NCI-H2171 (cell line): ENCODE measurements at regions not wholly inside any gene's neighbourhood (a gene's known extent, or its start where the extent isn't known, plus 50 kb on each side); places are given as distances from the start of the nearest gene placed in this dataset.
"Not testable (repeated sequence)": the region's sequence is repeated elsewhere in the genome, so short reads cannot be mapped to it uniquely, and the experiment has no call there.

Experiments
- DNase-seq: peaks from one replicate; lab custom pipeline; 2025; lab: John Stamatoyannopoulos, UW

DNA sequence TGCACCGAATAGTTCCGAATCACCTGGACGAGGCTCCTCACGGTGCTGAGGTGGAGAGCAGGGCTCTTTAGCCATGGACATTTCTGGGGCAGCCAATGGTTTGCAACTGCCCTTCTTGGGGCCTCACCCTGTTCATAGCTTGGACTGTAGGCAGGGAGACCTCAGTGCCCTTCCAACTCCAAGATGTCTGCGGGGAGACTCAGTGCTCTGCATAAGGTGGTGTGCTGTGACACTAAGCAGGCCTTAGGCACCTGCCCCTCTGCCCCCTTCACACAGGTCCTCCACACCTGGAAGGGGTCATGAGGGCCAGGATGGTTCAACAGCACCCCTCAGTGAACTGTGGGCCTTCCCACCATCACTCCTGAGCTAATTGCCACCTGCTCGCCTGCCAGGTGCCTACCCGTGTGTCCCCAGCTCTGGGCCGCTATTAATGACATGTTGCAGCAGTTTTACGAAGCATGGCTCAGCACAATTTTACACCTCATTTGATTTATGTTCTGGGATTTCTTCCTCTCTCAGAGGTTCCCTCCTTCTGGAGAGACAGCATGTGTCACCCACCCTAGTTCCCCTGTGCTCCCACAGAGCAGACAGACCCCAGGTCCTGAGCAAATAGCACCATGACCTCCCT lies 101.2 kb upstream of the SMAD3 start:
- DNase-seq = no peak

GRCh38 chr15:66964791-66965190 lies 100.6 kb upstream of the SMAD3 start:
- DNase-seq = no peak

- no peak for DNase-seq
Measured at GRCh38 chr15:66965201-66965900, 100.1 kb upstream of the SMAD3 start.

- no peak for DNase-seq
Measured at GRCh38 chr15:66966256-66966655, 99.1 kb upstream of the SMAD3 start.

DNA sequence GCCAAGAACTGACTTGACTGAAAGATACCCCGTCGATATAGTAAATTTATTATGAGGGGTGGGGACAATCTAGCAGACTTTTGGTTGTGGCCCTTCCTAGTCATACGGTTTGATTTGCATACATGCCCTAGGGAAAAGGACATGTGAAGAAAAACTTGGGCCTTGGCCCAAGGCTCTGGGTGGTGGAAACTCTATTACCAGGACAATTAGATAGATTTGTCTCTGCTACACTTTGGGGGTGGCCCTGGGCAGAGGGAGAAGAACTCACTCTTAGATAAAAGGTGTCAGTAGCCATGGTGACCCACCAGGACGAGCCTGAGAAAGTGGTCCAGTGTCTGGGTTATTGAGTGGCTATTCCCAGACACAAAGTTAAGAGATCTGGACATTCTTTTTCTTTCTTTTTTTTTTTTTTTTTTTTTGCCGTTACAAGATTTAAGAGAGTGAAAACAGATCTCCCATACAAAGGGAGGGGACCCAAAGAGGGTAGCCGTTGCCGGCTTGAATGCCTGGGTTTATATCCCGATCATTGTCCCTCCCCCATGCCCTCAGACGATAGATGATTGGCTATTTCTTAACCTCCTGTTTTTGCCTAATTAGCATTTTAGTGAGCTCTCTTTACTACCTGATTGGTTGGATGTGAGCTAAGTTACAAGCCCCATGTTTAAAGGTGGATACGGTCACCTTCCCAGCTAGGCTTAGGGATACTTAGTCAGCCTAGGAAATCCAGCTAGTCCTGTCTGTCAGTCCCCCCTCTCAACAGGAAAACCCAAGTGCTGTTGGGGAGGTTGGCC lies 96.4 kb upstream of the SMAD3 start:
- DNase-seq = no peak

- DNase-seq = not testable (repeated sequence)
Measured at GRCh38 chr15:66974131-66974530, 91.3 kb upstream of the SMAD3 start.

GRCh38 chr15:66976106-66976640 lies 89.2 kb upstream of the SMAD3 start:
- DNase-seq = not testable (repeated sequence)

- DNase-seq = not testable (repeated sequence)
Measured at GRCh38 chr15:66980326-66980725, 85.1 kb upstream of the SMAD3 start.

DNA sequence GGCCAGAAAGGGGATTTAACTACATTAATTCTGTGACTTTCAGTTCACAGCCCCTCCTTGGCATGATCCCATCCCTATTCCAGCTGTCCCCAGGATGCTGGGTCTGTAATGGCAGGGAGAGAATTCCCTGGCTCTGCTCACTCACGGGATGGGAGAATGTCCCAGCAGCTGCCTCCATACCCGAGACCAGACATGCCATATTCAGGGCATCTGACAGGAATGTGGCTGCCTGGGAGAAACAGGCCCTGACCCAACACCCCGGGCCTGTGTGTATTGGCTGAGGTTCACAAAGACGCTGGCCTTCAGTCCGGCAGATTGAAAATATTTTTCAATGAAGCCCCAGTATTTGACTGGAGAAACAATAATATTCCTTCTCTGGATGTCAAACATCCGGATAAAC lies 83.6 kb upstream of the SMAD3 start:
- no peak for DNase-seq

DNA sequence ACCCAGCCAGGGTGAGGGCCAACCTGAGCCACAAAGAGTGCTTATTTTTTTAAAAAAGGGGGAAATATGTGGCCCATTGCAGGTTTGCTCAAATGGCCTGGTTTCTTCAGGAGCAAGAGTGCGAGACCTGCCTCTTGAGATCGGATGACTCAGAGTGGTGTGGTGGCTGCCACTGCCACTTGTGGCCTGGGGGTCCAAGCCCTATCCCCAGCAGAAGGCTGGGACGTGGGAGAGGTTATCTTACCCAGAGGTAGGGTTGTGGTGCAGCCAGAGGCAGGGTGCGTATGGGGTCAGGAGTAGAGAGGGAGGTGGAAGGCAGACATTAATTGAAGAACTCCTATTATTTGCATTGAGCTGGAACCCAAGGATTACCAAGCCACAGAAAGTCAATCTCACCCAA lies 83.2 kb upstream of the SMAD3 start:
- DNase-seq = no peak

DNA sequence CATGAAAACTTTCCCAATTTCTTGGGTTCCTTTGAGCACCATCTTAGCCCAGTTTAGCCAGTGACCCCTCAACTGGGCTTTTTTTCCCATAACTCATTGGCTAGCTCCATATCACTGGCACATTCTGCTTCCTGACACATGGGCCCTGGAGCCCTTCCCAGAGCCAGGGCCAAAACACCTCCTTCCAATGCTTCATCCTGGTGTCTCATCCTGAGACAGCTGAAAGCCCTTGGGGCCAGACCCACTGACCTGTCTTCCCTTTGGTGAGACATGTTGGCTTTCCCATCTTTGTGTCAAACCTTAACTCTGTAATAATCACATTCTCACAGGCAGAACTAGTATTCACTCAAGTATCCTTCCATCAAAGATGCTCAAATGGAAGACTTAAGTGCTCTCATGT lies 82.6 kb upstream of the SMAD3 start:
- no peak for DNase-seq

GRCh38 chr15:66985653-66986052 lies 79.7 kb upstream of the SMAD3 start:
- DNase-seq = no peak

GRCh38 chr15:66986951-66987350 lies 78.5 kb upstream of the SMAD3 start:
- no peak for DNase-seq

DNA sequence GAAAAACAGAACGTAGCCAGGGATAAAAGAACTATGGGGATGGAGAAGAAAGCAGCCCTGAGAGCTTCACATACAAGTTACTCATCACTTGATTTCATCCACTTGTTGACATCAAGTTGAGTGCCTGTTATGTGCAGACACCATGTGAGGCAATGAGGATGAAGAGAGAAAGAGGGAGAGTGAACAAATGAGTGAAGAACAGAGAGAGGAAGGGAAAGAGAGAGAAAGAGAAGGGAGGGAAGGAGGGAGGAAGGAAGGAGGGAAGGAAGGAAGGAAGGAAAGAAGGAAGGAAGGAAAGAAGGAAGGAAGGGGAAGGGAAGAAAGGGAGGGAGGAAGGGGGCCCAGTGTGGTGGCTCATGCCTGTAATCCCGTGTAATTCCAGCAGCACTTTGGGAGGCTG lies 72.3 kb upstream of the SMAD3 start:
- DNase-seq = no peak

DNA sequence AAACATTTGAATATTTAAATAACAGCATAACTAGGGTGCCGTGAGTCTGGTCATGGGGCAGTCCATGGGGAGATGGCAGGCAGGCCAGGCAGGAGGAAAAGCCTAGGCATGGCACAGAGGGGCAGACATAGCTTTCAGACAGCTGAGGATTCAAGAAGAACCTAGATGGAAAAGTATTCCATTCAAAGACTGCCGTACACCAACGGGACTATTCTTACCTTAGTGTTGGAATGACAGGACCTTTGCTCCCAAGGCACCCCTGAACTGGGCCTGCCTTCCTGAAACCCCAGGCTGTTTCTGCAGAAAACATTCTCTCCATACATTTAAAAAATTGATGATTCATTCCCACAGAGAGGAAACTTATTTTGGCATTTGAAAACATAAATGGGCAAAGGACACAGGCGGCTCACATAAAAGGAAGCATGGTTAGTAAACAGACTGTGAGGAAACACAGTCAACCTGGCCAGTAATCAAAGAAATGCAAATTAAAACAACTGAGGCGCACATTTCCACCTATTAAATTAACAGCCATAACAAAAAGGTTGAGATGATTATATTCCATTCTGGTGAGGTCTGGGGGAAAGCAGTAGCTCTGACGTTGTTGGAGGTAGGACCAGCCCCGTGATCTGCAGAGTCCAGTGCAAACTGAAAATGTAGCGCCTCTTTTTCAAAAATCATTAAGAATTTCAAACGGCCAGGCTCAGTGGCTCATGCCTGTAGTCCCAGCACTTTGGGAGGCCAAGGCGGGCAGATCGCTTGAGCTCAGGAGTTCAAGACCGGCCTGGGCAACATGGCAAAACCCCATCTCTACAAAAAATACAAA lies 71.3 kb upstream of the SMAD3 start:
- no peak for DNase-seq

GRCh38 chr15:66994927-66995656 lies 70.3 kb upstream of the SMAD3 start:
- no peak for DNase-seq

GRCh38 chr15:66996094-66996493 lies 69.3 kb upstream of the SMAD3 start:
- no peak for DNase-seq

DNA sequence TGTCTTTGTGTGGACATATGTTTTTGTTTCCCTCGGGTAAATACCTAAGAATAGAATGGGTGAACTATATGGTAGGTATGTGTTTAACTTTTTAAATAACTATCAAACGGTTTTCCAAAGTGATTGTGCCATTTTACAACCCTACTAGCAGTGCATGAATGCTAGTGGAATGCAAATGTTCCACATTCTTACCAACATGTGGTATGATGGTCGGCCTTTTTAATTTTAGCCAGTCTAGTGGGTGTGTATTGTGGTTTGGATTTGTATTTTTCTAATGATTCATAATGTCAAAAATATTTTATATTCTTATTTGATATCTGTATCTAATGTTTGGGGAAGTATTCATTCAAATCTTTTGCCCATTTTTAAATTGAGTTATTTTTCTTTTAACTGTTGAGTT lies 68.2 kb upstream of the SMAD3 start:
- DNase-seq = no peak

DNA sequence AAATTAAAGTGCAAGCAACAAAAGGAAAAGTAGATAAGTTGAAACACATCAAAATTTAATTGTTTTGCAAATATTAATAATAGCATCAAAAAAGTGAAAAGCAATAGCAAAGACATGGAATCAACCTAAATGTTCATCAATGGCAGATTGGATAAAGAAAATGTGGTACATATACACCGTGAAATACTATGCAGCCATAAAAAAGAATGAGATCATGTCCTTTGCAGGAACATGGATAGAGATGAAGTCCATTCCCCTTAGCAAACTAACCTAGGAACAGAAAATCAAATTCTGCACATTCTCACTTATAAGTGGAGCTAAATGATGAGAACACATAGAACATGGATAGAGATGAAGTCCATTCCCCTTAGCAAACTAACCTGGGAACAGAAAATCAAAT lies 67.2 kb upstream of the SMAD3 start:
- not testable (repeated sequence) for DNase-seq

DNA sequence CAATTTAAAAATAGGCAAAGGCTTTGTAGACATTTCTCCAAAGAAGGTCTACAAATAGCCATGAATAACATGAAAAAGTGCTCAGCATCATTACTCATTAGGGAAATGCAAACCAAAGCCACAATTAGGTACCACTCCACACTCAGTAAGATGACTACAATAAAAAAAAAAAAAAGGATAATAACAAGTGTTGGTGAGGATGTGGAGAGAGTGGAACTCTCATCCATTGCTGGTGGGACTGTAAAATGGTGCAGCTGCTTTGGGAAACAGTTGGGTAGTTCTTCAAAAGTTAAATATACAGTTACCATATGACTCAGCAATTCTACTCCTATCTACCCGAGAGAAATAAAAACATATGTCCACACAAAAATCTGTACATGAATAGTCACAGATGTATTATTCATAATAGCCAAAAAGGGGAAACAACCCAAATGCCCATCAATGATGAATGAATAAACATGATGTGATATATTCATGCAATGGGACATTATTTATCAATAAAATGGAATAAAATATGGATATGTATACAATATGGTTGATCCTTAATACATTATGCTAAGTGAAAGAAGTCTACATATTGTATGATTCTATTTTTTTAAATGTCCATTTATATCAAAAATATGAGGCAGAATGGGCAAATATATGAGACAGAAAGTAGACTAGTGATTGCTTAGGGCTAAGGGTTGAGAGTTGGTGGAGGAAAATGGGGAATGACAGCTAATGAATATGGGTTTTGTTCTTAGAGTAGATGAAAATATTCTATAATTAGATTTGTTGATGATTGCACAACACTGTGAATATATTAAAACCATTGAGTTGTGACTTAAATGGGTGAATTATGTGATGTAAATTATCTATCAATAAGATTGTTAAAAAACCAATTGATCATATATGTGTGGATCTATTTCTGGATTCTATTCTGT lies 66.1 kb upstream of the SMAD3 start:
- DNase-seq = no peak
